Tibial artery (tissue), 4 donors: ENCODE measurements at regions not wholly inside any gene's neighbourhood (a gene's known extent, or its start where the extent isn't known, plus 50 kb on each side); places are given as distances from the start of the nearest gene placed in this dataset.

Source experiments
- DNase-seq, 2 donors: peaks; one replicate each; pipeline ENCODE4 v3.0.0-alpha.2; 2019
- H3K27ac ChIP-seq, 2 donors: fragments of 200-600 bp; sonication (generic) in 1 of 2; 1 replicate in 1 of 2; 2 replicates in 1 of 2; pipeline ENCODE4 v1.5.1; 2018 to 2019; ENCODE audit warnings: mild to moderate bottlenecking in 1 of 2
- H3K27me3 ChIP-seq, 2 donors: fragments of 200-600 bp; sonication (generic) in 1 of 2; one replicate each; pipeline versions ENCODE4 v1.5.1 to v1.6.0; 2016 to 2019
- H3K36me3 ChIP-seq, 3 donors: fragments of 200-600 bp; sonication (generic) in 2 of 3; one replicate each; pipeline ENCODE4 v1.5.1; 2016 to 2019; ENCODE audit warnings: mild to moderate bottlenecking in 2 of 3
- H3K4me1 ChIP-seq, 4 donors: fragments of 200-600 bp; sonication (generic) in 2 of 4; 1 replicate in 3 of 4; 2 replicates in 1 of 4; pipeline ENCODE4 v1.5.1; 2016 to 2019
- H3K4me3 ChIP-seq, 2 donors: fragments of 200-600 bp; sonication (generic) in 1 of 2; 1 replicate in 1 of 2; 2 replicates in 1 of 2; pipeline ENCODE4 v1.5.1; 2018 to 2019; ENCODE audit warnings: mild to moderate bottlenecking in 2 of 2
- H3K9me3 ChIP-seq, 3 donors: fragments of 200-600 bp; sonication (generic) in 1 of 3; one replicate each; pipeline ENCODE4 v1.5.1; 2016 to 2019
- intact Hi-C: fragments of 100-400 bp; cut with DNase I; formaldehyde crosslinking; loops from one replicate; pipeline ENCODE4 v1.15.0; 2023; ENCODE audit warnings: low total_unique reads
- TF ChIP-seq, protein P1 (sequence below), 2 experiments: fragments of 200-600 bp in 1 of 2; fragments of 450-650 bp in 1 of 2; IDR thresholded peaks; one replicate each; pipeline ENCODE4 v1.5.1; 2017 to 2019; ENCODE audit warnings: antibody characterized with exemption in 2 of 2, mild to moderate bottlenecking in 1 of 2, moderate library complexity in 1 of 2

DNA sequence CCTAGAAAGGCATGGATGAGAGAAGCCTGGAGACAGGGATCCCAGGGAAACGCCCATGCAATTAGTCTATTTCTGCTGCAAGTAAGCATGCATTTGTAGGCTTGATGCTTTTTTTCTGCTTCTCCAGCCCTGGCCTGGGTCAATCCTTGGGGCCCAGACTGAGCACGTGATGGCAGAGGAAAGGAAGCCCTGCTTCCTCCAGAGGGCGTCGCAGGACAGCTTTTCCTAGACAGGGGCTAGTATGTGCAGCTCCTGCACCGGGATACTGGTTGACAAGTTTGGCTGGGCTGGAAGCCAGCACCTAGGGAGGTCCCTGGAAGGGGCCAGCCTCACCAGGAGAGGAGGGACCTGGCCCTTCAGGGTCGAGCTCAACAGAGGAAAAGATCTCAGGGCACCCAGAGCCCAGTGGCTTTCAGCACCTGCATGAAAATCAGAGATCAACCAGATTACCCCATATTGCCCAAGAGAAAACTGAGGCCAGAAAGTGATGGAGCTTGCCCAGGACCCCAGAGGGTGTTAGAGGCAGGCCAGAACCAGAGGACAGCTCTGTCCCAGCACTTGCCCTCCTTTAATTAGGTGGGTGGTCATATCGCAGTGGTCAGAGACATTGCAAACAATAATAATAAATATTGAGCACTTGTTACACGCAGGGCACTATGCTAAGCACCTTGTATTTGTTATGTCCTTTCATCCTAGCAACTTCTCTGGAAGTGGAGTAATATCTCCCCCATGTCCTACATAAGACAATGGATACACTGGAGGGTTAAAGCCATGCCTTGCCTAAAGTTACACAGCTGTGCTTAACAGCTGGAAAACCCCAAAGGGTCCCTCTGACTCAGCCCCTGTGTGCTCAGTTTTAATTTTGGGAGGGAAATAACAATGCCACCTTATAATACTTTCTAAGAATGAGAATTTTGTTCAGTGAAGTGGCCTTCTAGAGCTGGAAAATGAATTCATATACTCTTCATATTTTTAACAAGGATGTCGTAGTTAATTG lies 67.1 kb downstream of the KLF4 start:
- Histone ChIP-seq H3K9me3 (no peaks in the 10 kb centered on the region), H3K4me3 (no peak overlapping the region), H3K36me3 (no peaks in the 10 kb centered on the region), H3K4me1 (peaks cover 0 to 14% (median 11%) of the 10 kb centered on the region in 4 donors), H3K27ac (no peak overlapping the region), H3K27me3 (no peaks in the 10 kb centered on the region)
- intact Hi-C loops: loop anchor here (10.0 kb wide), 1 partner anchor 1342 kb away; no protein-coding TSS in a partner anchor
- TF ChIP-seq, protein P1, sequence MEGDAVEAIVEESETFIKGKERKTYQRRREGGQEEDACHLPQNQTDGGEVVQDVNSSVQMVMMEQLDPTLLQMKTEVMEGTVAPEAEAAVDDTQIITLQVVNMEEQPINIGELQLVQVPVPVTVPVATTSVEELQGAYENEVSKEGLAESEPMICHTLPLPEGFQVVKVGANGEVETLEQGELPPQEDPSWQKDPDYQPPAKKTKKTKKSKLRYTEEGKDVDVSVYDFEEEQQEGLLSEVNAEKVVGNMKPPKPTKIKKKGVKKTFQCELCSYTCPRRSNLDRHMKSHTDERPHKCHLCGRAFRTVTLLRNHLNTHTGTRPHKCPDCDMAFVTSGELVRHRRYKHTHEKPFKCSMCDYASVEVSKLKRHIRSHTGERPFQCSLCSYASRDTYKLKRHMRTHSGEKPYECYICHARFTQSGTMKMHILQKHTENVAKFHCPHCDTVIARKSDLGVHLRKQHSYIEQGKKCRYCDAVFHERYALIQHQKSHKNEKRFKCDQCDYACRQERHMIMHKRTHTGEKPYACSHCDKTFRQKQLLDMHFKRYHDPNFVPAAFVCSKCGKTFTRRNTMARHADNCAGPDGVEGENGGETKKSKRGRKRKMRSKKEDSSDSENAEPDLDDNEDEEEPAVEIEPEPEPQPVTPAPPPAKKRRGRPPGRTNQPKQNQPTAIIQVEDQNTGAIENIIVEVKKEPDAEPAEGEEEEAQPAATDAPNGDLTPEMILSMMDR (IDR thresholded peaks at IDR 0.05): peak; percentile 39 to 42
- DNase-seq: peak; percentile 58 to 79

DNA sequence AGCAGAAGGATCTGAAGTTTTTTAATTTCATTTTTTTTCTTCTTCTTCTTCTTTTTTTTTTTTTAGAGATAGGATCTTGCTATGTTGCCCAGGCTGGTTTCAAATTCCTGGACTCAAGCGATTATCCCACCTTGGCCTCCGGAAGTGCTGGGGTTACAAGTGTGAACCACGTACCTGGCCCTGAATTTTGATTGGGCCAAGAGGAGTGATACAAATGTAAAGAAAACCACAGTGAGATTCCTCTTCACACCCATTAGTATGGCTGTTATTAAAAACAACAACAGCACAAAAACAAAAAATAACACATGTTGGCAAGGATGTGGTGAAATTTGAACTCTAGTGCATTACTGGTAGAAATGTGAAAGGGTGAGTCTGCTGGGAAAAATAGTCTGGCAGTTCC lies 79.1 kb downstream of the KLF4 start:
- TF ChIP-seq, protein P1 (IDR thresholded peaks at IDR 0.05): no peak
- Histone ChIP-seq H3K4me3 (no peak overlapping the region), H3K27ac (no peak overlapping the region), H3K27me3 (no peaks in the 10 kb centered on the region), H3K9me3 (no peaks in the 10 kb centered on the region), H3K4me1 (no peaks in the 10 kb centered on the region), H3K36me3 (no peaks in the 10 kb centered on the region)
- no peak for DNase-seq
- intact Hi-C loops: no loop called here

DNA sequence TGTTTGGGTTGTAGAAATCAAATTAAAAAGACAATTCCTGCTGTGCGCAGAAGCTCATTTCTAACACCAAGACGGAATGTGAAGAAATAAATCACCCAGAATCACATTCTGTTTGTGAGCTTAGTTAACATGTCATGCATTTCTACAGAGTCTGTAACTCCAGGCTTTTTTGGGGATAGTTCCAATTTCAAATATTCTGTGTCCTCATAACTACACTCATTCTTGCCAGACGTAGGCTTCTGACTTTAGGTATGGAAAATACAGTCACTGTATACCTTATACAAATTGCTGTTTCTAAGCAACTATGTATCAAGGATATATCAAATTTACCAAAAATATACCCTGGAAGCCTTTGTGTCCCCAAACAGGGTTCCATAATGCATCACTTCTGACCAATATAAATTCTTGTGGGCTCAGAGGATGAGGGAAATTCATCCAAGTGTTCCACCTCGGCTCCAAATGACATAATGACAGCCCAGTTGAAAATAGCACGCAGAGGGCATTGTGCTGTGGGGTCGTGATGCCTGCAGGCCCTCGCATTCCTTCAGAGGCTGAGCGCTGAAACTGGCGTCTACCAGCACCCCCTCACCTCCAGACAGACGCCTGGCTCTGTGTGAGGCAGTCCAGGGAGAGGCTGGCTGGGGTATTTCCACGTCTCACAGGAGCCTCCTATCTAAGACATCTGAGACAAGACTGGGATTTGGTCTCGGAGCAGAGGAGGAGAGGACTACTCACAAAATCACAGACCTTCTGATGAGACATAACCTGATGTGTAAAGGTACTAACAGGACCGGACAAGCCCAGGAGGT lies 79.8 kb downstream of the KLF4 start:
- Histone ChIP-seq H3K4me1 (no peaks in the 10 kb centered on the region), H3K4me3 (no peak overlapping the region), H3K9me3 (no peaks in the 10 kb centered on the region), H3K27ac (no peak overlapping the region), H3K36me3 (no peaks in the 10 kb centered on the region), H3K27me3 (no peaks in the 10 kb centered on the region)
- intact Hi-C loops: no loop called here
- DNase-seq: no peak
- TF ChIP-seq, protein P1 (IDR thresholded peaks at IDR 0.05): no peak

DNA sequence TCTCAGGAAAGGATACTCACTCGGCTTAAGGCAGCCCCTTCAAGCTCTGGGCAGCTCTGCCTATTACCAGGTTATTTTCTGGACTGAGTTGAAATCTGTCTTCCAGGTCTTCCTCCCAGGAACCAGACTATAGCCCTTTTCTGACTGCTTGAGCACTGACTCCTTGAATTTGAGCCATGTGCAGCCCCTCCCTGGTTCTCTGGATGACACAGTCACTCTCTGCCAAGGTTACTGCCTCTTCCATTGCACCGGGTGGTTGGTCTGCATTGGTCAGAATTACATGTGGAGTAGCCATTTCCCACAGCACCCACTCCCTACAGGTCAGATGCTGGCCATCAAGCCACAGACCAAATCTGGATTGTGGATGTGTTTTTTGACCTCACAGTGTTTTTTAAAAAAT lies 81.9 kb downstream of the KLF4 start:
- Histone ChIP-seq H3K4me1 (no peaks in the 10 kb centered on the region), H3K27ac (no peak overlapping the region), H3K9me3 (no peaks in the 10 kb centered on the region), H3K36me3 (no peaks in the 10 kb centered on the region), H3K4me3 (no peak overlapping the region), H3K27me3 (no peaks in the 10 kb centered on the region)
- no peak for DNase-seq
- TF ChIP-seq, protein P1 (IDR thresholded peaks at IDR 0.05): no peak
- intact Hi-C loops: no loop called here

DNA sequence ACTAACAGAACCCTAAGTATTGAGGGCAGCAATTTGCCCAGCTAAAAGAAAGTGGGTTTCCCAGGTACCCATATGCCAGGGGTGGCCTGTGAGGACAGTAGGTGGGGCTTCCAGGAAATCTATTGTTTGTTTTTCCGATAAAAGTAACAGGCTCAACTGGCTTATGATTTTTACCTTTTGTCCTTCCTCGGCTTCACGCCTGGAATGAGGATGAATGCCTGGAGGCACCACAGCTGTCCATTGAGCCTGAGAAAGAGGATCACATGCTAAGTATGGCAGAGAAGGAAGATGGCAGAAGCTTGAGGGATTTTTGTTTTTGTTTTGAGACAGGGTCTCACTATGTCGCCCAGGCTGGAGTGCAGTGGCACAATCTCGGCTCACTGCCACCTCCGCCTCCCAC lies 84.1 kb downstream of the KLF4 start:
- no peaks in the 10 kb centered on the region for H3K4me1 ChIP-seq
- H3K9me3 ChIP-seq: no peaks in the 10 kb centered on the region
- H3K4me3 ChIP-seq: no peak overlapping the region
- H3K36me3 ChIP-seq: no peaks in the 10 kb centered on the region
- H3K27ac ChIP-seq: no peak overlapping the region
- intact Hi-C loops: no loop called here
- no peaks in the 10 kb centered on the region for H3K27me3 ChIP-seq
- TF ChIP-seq, protein P1 (IDR thresholded peaks at IDR 0.05): no peak
- no peak for DNase-seq
